ENCODE measurements at regions not wholly inside any gene's neighbourhood (a gene's known extent, or its start where the extent isn't known, plus 50 kb on each side); places are given as distances from the start of the nearest gene placed in this dataset.

DNA sequence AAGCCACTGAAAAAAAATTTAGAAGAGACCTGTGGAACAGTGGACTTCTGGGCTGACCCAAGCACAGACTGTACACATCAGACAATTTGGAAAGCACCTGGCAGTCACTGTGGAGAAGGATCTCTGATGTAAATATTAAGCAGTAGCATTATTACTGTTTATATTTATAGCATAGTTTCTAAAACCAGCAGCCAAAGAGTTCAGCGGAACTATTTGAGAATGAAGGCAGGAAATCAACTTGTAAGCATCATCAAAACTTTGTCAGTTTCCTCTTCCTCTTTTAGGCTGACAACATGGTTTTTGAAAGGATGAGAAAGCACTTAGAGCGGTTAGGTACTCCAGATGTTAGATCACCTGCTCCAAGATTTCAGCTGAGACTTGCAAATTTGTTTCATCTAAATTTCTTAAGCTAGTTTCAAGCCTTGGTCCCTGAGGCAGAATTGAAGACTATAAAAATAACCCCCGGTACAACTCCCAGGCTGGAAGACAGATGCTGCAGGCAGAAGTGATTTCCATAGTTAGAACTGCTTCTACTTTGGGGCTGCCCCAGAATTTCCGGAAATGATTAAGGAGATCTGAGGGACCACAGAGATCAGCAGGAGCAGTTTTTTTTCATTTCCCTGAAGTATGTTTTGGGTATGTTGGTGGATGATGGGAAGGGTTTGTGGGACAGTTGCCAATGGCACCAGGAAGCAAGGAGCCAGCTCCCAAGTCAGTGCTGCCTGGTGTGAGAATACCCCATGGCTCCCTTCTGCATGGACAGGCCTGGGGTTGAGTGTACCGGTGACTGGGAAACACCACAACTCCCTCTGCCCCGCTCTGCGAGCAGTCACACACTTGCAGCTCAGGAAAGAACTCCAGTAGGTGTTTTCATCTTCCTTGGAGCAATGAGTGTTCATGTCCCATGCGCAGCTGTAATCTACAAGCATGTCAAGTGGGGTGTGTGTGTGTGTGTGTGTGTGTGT lies 354.5 kb downstream of the NUAK1 start:
- TF ChIP-seq, protein P1, sequence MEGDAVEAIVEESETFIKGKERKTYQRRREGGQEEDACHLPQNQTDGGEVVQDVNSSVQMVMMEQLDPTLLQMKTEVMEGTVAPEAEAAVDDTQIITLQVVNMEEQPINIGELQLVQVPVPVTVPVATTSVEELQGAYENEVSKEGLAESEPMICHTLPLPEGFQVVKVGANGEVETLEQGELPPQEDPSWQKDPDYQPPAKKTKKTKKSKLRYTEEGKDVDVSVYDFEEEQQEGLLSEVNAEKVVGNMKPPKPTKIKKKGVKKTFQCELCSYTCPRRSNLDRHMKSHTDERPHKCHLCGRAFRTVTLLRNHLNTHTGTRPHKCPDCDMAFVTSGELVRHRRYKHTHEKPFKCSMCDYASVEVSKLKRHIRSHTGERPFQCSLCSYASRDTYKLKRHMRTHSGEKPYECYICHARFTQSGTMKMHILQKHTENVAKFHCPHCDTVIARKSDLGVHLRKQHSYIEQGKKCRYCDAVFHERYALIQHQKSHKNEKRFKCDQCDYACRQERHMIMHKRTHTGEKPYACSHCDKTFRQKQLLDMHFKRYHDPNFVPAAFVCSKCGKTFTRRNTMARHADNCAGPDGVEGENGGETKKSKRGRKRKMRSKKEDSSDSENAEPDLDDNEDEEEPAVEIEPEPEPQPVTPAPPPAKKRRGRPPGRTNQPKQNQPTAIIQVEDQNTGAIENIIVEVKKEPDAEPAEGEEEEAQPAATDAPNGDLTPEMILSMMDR (IDR thresholded peaks at IDR 0.05): no peak
- TF ChIP-seq POLR2AphosphoS5 (IDR thresholded peaks at IDR 0.05) (no peak), POLR2A (IDR thresholded peaks at IDR 0.05; ENCODE audit: low read depth) (no peak), EP300 (IDR thresholded peaks at IDR 0.05) (no peak)

Data from esophagus muscularis mucosa (tissue), 4 donors.